ENCODE measurements at regions not wholly inside any gene's neighbourhood (a gene's known extent, or its start where the extent isn't known, plus 50 kb on each side); places are given as distances from the start of the nearest gene placed in this dataset.

DNA sequence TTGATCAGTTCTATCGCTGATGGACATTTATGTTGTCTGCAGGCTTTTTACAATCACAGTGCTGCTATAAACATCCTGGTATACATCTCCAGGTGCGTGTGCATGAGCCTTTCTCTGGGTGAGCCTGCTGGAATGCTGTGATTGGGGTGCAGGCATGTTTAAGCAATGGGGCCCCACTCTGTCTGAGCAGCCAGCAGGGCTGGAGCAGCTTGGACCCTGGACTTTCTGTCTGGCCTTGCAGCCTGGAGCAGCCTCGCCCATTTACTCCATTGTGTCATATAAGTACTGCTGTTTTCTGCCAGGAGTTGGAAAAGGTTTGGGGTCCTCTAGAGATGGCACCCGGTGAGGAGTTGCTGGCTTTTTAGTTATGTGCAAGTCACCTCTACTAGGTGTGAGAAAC is 199.0 kb downstream of the KIF26A start (continued):
- TF ChIP-seq, protein P1, sequence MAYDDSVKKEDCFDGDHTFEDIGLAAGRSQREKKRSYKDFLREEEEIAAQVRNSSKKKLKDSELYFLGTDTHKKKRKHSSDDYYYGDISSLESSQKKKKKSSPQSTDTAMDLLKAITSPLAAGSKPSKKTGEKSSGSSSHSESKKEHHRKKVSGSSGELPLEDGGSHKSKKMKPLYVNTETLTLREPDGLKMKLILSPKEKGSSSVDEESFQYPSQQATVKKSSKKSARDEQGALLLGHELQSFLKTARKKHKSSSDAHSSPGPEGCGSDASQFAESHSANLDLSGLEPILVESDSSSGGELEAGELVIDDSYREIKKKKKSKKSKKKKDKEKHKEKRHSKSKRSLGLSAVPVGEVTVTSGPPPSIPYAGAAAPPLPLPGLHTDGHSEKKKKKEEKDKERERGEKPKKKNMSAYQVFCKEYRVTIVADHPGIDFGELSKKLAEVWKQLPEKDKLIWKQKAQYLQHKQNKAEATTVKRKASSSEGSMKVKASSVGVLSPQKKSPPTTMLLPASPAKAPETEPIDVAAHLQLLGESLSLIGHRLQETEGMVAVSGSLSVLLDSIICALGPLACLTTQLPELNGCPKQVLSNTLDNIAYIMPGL (CRISPR knock-in tag; IDR thresholded peaks at IDR 0.05): no peak
- TF ChIP-seq ZNF423 (CRISPR knock-in tag; IDR thresholded peaks at IDR 0.05) (no peak), NR1H2 (CRISPR knock-in tag; IDR thresholded peaks at IDR 0.05) (no peak), JAZF1 (CRISPR knock-in tag; IDR thresholded peaks at IDR 0.05) (no peak), OVOL2 (CRISPR knock-in tag; IDR thresholded peaks at IDR 0.05; ENCODE audit: borderline replicate concordance) (no peak), ETV6 (CRISPR knock-in tag; IDR thresholded peaks at IDR 0.05) (no peak), ELF4 (CRISPR knock-in tag; IDR thresholded peaks at IDR 0.05; ENCODE audit: low read depth) (no peak), KAT7 (CRISPR knock-in tag; IDR thresholded peaks at IDR 0.05; ENCODE audit: borderline replicate concordance) (no peak)
- TF ChIP-seq, protein P2, sequence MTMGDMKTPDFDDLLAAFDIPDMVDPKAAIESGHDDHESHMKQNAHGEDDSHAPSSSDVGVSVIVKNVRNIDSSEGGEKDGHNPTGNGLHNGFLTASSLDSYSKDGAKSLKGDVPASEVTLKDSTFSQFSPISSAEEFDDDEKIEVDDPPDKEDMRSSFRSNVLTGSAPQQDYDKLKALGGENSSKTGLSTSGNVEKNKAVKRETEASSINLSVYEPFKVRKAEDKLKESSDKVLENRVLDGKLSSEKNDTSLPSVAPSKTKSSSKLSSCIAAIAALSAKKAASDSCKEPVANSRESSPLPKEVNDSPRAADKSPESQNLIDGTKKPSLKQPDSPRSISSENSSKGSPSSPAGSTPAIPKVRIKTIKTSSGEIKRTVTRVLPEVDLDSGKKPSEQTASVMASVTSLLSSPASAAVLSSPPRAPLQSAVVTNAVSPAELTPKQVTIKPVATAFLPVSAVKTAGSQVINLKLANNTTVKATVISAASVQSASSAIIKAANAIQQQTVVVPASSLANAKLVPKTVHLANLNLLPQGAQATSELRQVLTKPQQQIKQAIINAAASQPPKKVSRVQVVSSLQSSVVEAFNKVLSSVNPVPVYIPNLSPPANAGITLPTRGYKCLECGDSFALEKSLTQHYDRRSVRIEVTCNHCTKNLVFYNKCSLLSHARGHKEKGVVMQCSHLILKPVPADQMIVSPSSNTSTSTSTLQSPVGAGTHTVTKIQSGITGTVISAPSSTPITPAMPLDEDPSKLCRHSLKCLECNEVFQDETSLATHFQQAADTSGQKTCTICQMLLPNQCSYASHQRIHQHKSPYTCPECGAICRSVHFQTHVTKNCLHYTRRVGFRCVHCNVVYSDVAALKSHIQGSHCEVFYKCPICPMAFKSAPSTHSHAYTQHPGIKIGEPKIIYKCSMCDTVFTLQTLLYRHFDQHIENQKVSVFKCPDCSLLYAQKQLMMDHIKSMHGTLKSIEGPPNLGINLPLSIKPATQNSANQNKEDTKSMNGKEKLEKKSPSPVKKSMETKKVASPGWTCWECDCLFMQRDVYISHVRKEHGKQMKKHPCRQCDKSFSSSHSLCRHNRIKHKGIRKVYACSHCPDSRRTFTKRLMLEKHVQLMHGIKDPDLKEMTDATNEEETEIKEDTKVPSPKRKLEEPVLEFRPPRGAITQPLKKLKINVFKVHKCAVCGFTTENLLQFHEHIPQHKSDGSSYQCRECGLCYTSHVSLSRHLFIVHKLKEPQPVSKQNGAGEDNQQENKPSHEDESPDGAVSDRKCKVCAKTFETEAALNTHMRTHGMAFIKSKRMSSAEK (CRISPR knock-in tag; IDR thresholded peaks at IDR 0.05; ENCODE audit: borderline replicate concordance): no peak
- TF ChIP-seq, protein P3, sequence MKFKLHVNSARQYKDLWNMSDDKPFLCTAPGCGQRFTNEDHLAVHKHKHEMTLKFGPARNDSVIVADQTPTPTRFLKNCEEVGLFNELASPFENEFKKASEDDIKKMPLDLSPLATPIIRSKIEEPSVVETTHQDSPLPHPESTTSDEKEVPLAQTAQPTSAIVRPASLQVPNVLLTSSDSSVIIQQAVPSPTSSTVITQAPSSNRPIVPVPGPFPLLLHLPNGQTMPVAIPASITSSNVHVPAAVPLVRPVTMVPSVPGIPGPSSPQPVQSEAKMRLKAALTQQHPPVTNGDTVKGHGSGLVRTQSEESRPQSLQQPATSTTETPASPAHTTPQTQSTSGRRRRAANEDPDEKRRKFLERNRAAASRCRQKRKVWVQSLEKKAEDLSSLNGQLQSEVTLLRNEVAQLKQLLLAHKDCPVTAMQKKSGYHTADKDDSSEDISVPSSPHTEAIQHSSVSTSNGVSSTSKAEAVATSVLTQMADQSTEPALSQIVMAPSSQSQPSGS (CRISPR knock-in tag; IDR thresholded peaks at IDR 0.05; ENCODE audit: borderline replicate concordance, low read depth): no peak
- TF ChIP-seq, protein P4, sequence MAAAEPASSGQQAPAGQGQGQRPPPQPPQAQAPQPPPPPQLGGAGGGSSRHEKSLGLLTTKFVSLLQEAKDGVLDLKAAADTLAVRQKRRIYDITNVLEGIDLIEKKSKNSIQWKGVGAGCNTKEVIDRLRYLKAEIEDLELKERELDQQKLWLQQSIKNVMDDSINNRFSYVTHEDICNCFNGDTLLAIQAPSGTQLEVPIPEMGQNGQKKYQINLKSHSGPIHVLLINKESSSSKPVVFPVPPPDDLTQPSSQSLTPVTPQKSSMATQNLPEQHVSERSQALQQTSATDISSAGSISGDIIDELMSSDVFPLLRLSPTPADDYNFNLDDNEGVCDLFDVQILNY (CRISPR knock-in tag; IDR thresholded peaks at IDR 0.05): no peak
- TF ChIP-seq, protein P5, sequence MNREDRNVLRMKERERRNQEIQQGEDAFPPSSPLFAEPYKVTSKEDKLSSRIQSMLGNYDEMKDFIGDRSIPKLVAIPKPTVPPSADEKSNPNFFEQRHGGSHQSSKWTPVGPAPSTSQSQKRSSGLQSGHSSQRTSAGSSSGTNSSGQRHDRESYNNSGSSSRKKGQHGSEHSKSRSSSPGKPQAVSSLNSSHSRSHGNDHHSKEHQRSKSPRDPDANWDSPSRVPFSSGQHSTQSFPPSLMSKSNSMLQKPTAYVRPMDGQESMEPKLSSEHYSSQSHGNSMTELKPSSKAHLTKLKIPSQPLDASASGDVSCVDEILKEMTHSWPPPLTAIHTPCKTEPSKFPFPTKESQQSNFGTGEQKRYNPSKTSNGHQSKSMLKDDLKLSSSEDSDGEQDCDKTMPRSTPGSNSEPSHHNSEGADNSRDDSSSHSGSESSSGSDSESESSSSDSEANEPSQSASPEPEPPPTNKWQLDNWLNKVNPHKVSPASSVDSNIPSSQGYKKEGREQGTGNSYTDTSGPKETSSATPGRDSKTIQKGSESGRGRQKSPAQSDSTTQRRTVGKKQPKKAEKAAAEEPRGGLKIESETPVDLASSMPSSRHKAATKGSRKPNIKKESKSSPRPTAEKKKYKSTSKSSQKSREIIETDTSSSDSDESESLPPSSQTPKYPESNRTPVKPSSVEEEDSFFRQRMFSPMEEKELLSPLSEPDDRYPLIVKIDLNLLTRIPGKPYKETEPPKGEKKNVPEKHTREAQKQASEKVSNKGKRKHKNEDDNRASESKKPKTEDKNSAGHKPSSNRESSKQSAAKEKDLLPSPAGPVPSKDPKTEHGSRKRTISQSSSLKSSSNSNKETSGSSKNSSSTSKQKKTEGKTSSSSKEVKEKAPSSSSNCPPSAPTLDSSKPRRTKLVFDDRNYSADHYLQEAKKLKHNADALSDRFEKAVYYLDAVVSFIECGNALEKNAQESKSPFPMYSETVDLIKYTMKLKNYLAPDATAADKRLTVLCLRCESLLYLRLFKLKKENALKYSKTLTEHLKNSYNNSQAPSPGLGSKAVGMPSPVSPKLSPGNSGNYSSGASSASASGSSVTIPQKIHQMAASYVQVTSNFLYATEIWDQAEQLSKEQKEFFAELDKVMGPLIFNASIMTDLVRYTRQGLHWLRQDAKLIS (CRISPR knock-in tag; IDR thresholded peaks at IDR 0.05; ENCODE audit: borderline replicate concordance): no peak

DNA sequence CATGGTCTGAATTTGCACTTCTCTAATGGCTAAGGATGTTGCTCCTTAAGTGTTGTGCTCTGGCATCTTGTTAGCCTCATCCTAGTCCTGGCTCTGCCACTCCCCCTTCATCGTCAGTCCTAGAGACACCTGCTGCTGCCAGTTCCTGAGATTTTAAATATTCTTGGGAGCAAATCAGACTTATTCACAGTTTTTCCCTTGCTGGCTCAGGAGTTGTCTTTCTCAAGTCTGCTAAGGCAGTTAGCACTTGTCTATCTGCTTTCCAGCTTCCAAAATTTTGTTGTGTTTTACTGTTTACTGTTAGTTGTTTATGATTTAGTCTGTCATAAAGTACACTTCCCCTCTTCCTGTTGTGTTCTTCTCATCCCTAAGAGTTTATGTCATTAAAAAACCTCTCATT is 201.0 kb downstream of the KIF26A start:
- H3K9me3 Mint-ChIP-seq: peaks cover 36% of the 10 kb centered on the region
- peaks cover 6% of the 10 kb centered on the region; the same call in 1 of the 2 replicates for H3K36me3 Mint-ChIP-seq
- ChIA-PET POLR2A (no interaction called here), CTCF (interaction anchor here (0.9 kb wide), 1 partner anchor 170 kb away, joined by 3 read pairs; no protein-coding TSS in a partner anchor)
- no peak overlapping the region for H3K27ac Mint-ChIP-seq
- H3K4me3 Mint-ChIP-seq: no peak overlapping the region
- ATAC-seq (no peak), DNase-seq (ENCODE audit: low spot score) (no peak)
- H3K4me1 Mint-ChIP-seq: peaks cover 9% of the 10 kb centered on the region
- H3K27me3 Mint-ChIP-seq (ENCODE audit: low read depth): peaks cover 23% of the 10 kb centered on the region
- TF ChIP-seq, protein P6, sequence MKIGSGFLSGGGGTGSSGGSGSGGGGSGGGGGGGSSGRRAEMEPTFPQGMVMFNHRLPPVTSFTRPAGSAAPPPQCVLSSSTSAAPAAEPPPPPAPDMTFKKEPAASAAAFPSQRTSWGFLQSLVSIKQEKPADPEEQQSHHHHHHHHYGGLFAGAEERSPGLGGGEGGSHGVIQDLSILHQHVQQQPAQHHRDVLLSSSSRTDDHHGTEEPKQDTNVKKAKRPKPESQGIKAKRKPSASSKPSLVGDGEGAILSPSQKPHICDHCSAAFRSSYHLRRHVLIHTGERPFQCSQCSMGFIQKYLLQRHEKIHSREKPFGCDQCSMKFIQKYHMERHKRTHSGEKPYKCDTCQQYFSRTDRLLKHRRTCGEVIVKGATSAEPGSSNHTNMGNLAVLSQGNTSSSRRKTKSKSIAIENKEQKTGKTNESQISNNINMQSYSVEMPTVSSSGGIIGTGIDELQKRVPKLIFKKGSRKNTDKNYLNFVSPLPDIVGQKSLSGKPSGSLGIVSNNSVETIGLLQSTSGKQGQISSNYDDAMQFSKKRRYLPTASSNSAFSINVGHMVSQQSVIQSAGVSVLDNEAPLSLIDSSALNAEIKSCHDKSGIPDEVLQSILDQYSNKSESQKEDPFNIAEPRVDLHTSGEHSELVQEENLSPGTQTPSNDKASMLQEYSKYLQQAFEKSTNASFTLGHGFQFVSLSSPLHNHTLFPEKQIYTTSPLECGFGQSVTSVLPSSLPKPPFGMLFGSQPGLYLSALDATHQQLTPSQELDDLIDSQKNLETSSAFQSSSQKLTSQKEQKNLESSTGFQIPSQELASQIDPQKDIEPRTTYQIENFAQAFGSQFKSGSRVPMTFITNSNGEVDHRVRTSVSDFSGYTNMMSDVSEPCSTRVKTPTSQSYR (CRISPR knock-in tag; IDR thresholded peaks at IDR 0.05): no peak
- TF ChIP-seq, protein P7, sequence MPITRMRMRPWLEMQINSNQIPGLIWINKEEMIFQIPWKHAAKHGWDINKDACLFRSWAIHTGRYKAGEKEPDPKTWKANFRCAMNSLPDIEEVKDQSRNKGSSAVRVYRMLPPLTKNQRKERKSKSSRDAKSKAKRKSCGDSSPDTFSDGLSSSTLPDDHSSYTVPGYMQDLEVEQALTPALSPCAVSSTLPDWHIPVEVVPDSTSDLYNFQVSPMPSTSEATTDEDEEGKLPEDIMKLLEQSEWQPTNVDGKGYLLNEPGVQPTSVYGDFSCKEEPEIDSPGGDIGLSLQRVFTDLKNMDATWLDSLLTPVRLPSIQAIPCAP (CRISPR knock-in tag; IDR thresholded peaks at IDR 0.05): no peak
- TF ChIP-seq ZNF671 (CRISPR knock-in tag; IDR thresholded peaks at IDR 0.05) (no peak), NFE2L1 (CRISPR knock-in tag; IDR thresholded peaks at IDR 0.05) (no peak), ETV6 (CRISPR knock-in tag; IDR thresholded peaks at IDR 0.05) (no peak)
- TF ChIP-seq, protein P3 (CRISPR knock-in tag; IDR thresholded peaks at IDR 0.05; ENCODE audit: borderline replicate concordance, low read depth): no peak
- TF ChIP-seq, protein P8, sequence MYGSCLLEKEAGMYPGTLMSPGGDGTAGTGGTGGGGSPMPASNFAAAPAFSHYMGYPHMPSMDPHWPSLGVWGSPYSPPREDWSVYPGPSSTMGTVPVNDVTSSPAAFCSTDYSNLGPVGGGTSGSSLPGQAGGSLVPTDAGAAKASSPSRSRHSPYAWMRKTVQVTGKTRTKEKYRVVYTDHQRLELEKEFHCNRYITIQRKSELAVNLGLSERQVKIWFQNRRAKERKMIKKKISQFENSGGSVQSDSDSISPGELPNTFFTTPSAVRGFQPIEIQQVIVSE (CRISPR knock-in tag; IDR thresholded peaks at IDR 0.05; ENCODE audit: borderline replicate concordance): no peak

Measured in WTC11 (cell line).